Mesendoderm (in vitro differentiated cells): ENCODE measurements at regions not wholly inside any gene's neighbourhood (a gene's known extent, or its start where the extent isn't known, plus 50 kb on each side); places are given as distances from the start of the nearest gene placed in this dataset.

ENCODE experiments used
- DNase-seq: peaks from one replicate; pipeline ENCODE4 v3.0.0; 2013
- H2AK5ac ChIP-seq: 2 replicates; pipeline ENCODE4 v1.6.1; 2013; ENCODE audit warnings: low read length, inconsistent platforms
- H2BK120ac ChIP-seq: 2 replicates; pipeline ENCODE4 v1.6.1; 2013; ENCODE audit warnings: low read depth, mild to moderate bottlenecking, low read length, moderate library complexity, mixed read lengths
- H2BK15ac ChIP-seq: replicated peaks from 2 replicates; pipeline ENCODE4 v1.6.1; 2013; ENCODE audit warnings: low read depth, mild to moderate bottlenecking, moderate library complexity
- H2BK5ac ChIP-seq: 2 replicates; pipeline ENCODE4 v1.6.1; 2013; ENCODE audit warnings: low read length, inconsistent platforms
- H3K18ac ChIP-seq: 2 replicates; pipeline ENCODE4 v1.6.1; 2013; ENCODE audit warnings: mild to moderate bottlenecking, low read length, mixed read lengths
- H3K23ac ChIP-seq: one replicate; pipeline ENCODE4 v1.6.1; 2013; ENCODE audit warnings: low read length
- H3K27ac ChIP-seq: 2 replicates; pipeline ENCODE4 v1.5.1; 2013; ENCODE audit warnings: low read depth, mild to moderate bottlenecking, inconsistent platforms, low read length, moderate library complexity
- H3K27me3 ChIP-seq: 2 replicates; pipeline ENCODE4 v1.6.1; 2013; ENCODE audit warnings: low read length, control low read depth, mild to moderate bottlenecking, inconsistent platforms; ENCODE audit not compliant: insufficient read depth, poor library complexity
- H3K36me3 ChIP-seq: 2 replicates; pipeline ENCODE4 v1.6.1; 2013; ENCODE audit warnings: low read length, inconsistent platforms; ENCODE audit not compliant: control insufficient read depth, insufficient read depth
- H3K4ac ChIP-seq: one replicate; pipeline ENCODE4 v1.6.1; 2013; ENCODE audit warnings: low read depth, mild to moderate bottlenecking, low read length, moderate library complexity
- H3K4me1 ChIP-seq: 2 replicates; pipeline ENCODE4 v1.6.1; 2013; ENCODE audit warnings: low read depth, low read length, inconsistent platforms; ENCODE audit not compliant: control insufficient read depth
- H3K4me2 ChIP-seq: 2 replicates; pipeline ENCODE4 v1.6.1; 2013; ENCODE audit warnings: low read length
- H3K4me3 ChIP-seq: 2 replicates; pipeline ENCODE4 v1.5.1; 2013; ENCODE audit warnings: mild to moderate bottlenecking, low read length
- H3K56ac ChIP-seq: one replicate; pipeline ENCODE4 v1.6.1; 2013; ENCODE audit warnings: low read length
- H3K79me1 ChIP-seq: 2 replicates; pipeline ENCODE4 v1.6.1; 2013; ENCODE audit warnings: low read length, inconsistent platforms
- H3K79me2 ChIP-seq: 2 replicates; pipeline ENCODE4 v1.6.1; 2013; ENCODE audit warnings: mild to moderate bottlenecking, low read length; ENCODE audit not compliant: control insufficient read depth, insufficient read depth
- H3K9ac ChIP-seq: 2 replicates; pipeline ENCODE4 v1.6.1; 2013; ENCODE audit warnings: low read length, inconsistent platforms
- H4K5ac ChIP-seq: one replicate; pipeline ENCODE4 v1.6.1; 2013; ENCODE audit warnings: low read length
- H4K8ac ChIP-seq: one replicate; pipeline ENCODE4 v1.6.1; 2013; ENCODE audit warnings: low read depth, mild to moderate bottlenecking, control low read depth, low read length, moderate library complexity
- WGBS: extraction: QIAGEN DNeasy Blood & Tissue Kit; methylation state at CpG from one replicate; pipeline ENCODE4 v1.1.7; 2013; ENCODE audit warnings: low lambda C conversion rate, missing lambda C conversion rate; ENCODE audit not compliant: insufficient coverage; ENCODE audit errors: extremely low coverage; 5-methylcytosine and 5-hydroxymethylcytosine counted together

GRCh38 chr17:71760062-71760720 is 360.6 kb upstream of the SOX9 start:
- no peak overlapping the region for H4K5ac ChIP-seq
- H3K23ac ChIP-seq, result no peak overlapping the region
- no CpG with 5 or more reads among the region's 6 CpGs for WGBS
- no peaks in the 10 kb centered on the region for H3K79me2 ChIP-seq
- no peak overlapping the region for H3K4me3 ChIP-seq
- H2BK5ac ChIP-seq, result no peak overlapping the region
- no peak overlapping the region for H3K9ac ChIP-seq
- H4K8ac ChIP-seq, result no peak overlapping the region
- H3K4me1 ChIP-seq, result no peaks in the 10 kb centered on the region
- no peak overlapping the region for H3K4me2 ChIP-seq
- H2BK120ac ChIP-seq, result no peak overlapping the region
- DNase-seq, result no peak
- H3K27ac ChIP-seq, result no peak overlapping the region
- H3K27me3 ChIP-seq, result no peaks in the 10 kb centered on the region
- no peak overlapping the region for H3K4ac ChIP-seq
- no peak overlapping the region for H3K18ac ChIP-seq
- no peaks in the 10 kb centered on the region for H3K79me1 ChIP-seq
- H3K36me3 ChIP-seq, result no peaks in the 10 kb centered on the region
- H3K56ac ChIP-seq, result no peak overlapping the region
- H2BK15ac ChIP-seq, result no peak overlapping the region
- H2AK5ac ChIP-seq, result no peak overlapping the region

DNA sequence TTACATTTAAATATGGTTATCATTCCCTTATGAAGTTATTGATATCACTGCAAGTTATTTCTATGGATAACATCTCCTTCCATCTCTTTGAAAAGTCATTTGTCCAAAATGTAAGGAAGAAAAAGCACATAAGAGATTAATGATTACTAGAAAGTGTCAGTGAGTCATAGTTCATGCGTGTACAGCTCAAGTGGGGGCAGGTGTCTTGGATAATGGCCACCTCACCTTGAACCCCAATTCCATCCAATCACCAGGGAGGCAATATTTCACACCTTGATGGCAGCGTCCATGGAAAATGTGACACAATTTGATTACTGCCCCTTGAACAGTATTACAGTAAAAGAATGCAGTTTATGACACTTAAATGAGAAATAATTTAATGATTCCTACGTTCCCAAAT is 358.3 kb upstream of the SOX9 start:
- Histone ChIP-seq H3K4ac (no peak overlapping the region), H3K27ac (no peak overlapping the region), H3K18ac (no peak overlapping the region), H3K23ac (no peak overlapping the region), H3K4me1 (no peaks in the 10 kb centered on the region), H4K5ac (no peak overlapping the region), H3K79me1 (no peaks in the 10 kb centered on the region), H3K56ac (no peak overlapping the region), H2BK120ac (no peak overlapping the region), H4K8ac (no peak overlapping the region), H2BK15ac (no peak overlapping the region), H3K79me2 (no peaks in the 10 kb centered on the region), H3K9ac (no peak overlapping the region), H3K4me2 (no peak overlapping the region), H3K27me3 (no peaks in the 10 kb centered on the region), H3K36me3 (no peaks in the 10 kb centered on the region), H2AK5ac (no peak overlapping the region), H3K4me3 (no peak overlapping the region), H2BK5ac (no peak overlapping the region)
- DNase-seq, result no peak
- WGBS, result no CpG with 5 or more reads among the region's 3 CpGs

DNA sequence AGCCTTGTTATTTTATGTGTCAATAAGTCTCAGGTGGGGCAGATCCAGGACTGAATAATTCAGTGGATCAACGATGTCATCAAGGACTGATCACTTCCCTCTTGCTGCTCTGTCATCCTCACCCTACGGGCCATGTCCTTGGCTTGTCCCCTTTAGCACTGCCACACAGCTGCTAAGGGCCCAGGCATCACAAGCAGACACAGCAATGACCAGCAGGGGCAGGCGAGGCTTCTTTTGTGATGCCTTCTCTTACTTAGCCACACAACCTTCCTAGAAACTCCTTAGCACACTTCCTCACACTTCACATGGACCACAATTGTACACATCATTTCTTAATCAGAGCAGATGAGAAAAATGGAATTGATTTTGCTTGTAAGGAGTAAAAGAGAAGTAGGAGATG is 356.3 kb upstream of the SOX9 start:
- H3K79me1 ChIP-seq, result no peaks in the 10 kb centered on the region
- no peak overlapping the region for H2BK120ac ChIP-seq
- no CpG with 5 or more reads among the region's 3 CpGs for WGBS
- H3K23ac ChIP-seq, result no peak overlapping the region
- no peak overlapping the region for H4K8ac ChIP-seq
- no peak overlapping the region for H3K4ac ChIP-seq
- no peaks in the 10 kb centered on the region for H3K36me3 ChIP-seq
- no peak overlapping the region for H2AK5ac ChIP-seq
- H3K18ac ChIP-seq, result no peak overlapping the region
- H3K4me2 ChIP-seq, result no peak overlapping the region
- no peaks in the 10 kb centered on the region for H3K4me1 ChIP-seq
- no peaks in the 10 kb centered on the region for H3K27me3 ChIP-seq
- no peak overlapping the region for H3K4me3 ChIP-seq
- no peak overlapping the region for H3K56ac ChIP-seq
- H4K5ac ChIP-seq, result no peak overlapping the region
- H2BK15ac ChIP-seq, result no peak overlapping the region
- no peak overlapping the region for H3K9ac ChIP-seq
- H3K79me2 ChIP-seq, result no peaks in the 10 kb centered on the region
- no peak overlapping the region for H3K27ac ChIP-seq
- H2BK5ac ChIP-seq, result no peak overlapping the region
- peak; percentile 81 for DNase-seq

- H2BK120ac ChIP-seq, result no peak overlapping the region
- H3K4me1 ChIP-seq, result no peaks in the 10 kb centered on the region
- WGBS, result no CpG with 5 or more reads among the region's 2 CpGs
- DNase-seq, result no peak
- no peaks in the 10 kb centered on the region for H3K27me3 ChIP-seq
- no peaks in the 10 kb centered on the region for H3K79me2 ChIP-seq
- H3K18ac ChIP-seq, result no peak overlapping the region
- H3K4me2 ChIP-seq, result no peak overlapping the region
- no peaks in the 10 kb centered on the region for H3K36me3 ChIP-seq
- H3K23ac ChIP-seq, result no peak overlapping the region
- H4K8ac ChIP-seq, result no peak overlapping the region
- H3K79me1 ChIP-seq, result no peaks in the 10 kb centered on the region
- no peak overlapping the region for H4K5ac ChIP-seq
- no peak overlapping the region for H3K9ac ChIP-seq
- H3K27ac ChIP-seq, result no peak overlapping the region
- no peak overlapping the region for H2BK15ac ChIP-seq
- H2AK5ac ChIP-seq, result no peak overlapping the region
- H3K4me3 ChIP-seq, result no peak overlapping the region
- H3K4ac ChIP-seq, result peak overlapping the region; percentile 57
- H3K56ac ChIP-seq, result no peak overlapping the region
- H2BK5ac ChIP-seq, result no peak overlapping the region
Measured at GRCh38 chr17:71765437-71765836, 355.4 kb upstream of the SOX9 start.

- DNase-seq, result no peak
- Histone ChIP-seq H3K27me3 (no peaks in the 10 kb centered on the region), H3K4me2 (no peak overlapping the region), H3K4me3 (no peak overlapping the region), H2BK5ac (no peak overlapping the region), H3K9ac (no peak overlapping the region), H3K36me3 (no peaks in the 10 kb centered on the region), H3K4ac (no peak overlapping the region), H3K18ac (no peak overlapping the region), H3K56ac (no peak overlapping the region), H3K23ac (no peak overlapping the region), H4K8ac (no peak overlapping the region), H3K79me2 (no peaks in the 10 kb centered on the region), H3K79me1 (no peaks in the 10 kb centered on the region), H3K4me1 (no peaks in the 10 kb centered on the region), H4K5ac (no peak overlapping the region), H2AK5ac (no peak overlapping the region), H3K27ac (no peak overlapping the region), H2BK15ac (no peak overlapping the region), H2BK120ac (no peak overlapping the region)
- no CpG with 5 or more reads among the region's 2 CpGs for WGBS
Measured at GRCh38 chr17:71769850-71770249, 351.0 kb upstream of the SOX9 start.

- no peak overlapping the region for H4K5ac ChIP-seq
- no peak overlapping the region for H3K23ac ChIP-seq
- H2BK5ac ChIP-seq, result no peak overlapping the region
- H3K27ac ChIP-seq, result no peak overlapping the region
- H3K9ac ChIP-seq, result no peak overlapping the region
- H3K4me1 ChIP-seq, result no peaks in the 10 kb centered on the region
- no peak overlapping the region for H3K4me2 ChIP-seq
- no peak overlapping the region for H3K4me3 ChIP-seq
- no peak overlapping the region for H4K8ac ChIP-seq
- DNase-seq, result no peak
- no peak overlapping the region for H2AK5ac ChIP-seq
- H2BK120ac ChIP-seq, result no peak overlapping the region
- H3K79me1 ChIP-seq, result no peaks in the 10 kb centered on the region
- no peak overlapping the region for H3K4ac ChIP-seq
- no peaks in the 10 kb centered on the region for H3K27me3 ChIP-seq
- H3K79me2 ChIP-seq, result no peaks in the 10 kb centered on the region
- no CpG with 5 or more reads among the region's 6 CpGs for WGBS
- H2BK15ac ChIP-seq, result no peak overlapping the region
- H3K18ac ChIP-seq, result no peak overlapping the region
- no peak overlapping the region for H3K56ac ChIP-seq
- no peaks in the 10 kb centered on the region for H3K36me3 ChIP-seq
Measured at GRCh38 chr17:71777048-71777640, 343.7 kb upstream of the SOX9 start.
